HG03025 (cell line): ENCODE measurements at regions not wholly inside any gene's neighbourhood (a gene's known extent, or its start where the extent isn't known, plus 50 kb on each side); places are given as distances from the start of the nearest gene placed in this dataset.
A peak's percentile ranks its signal among the peaks of the same experiment; 100 is the strongest.

Experiments used
- ATAC-seq: cut with Tn5 transposase; IDR thresholded peaks from one replicate; pipeline ENCODE4 v1.9.1; 2021; ENCODE audit warnings: mild to moderate bottlenecking, moderate library complexity; ENCODE audit not compliant: unreplicated experiment, low FRiP score

- ATAC-seq = no peak
Observed at GRCh38 chr18:46338766-46339165, 234.6 kb downstream of the HAUS1 start.

- ATAC-seq = no peak
Observed at GRCh38 chr18:46340716-46341115, 236.5 kb downstream of the HAUS1 start.

- ATAC-seq = no peak
Observed at GRCh38 chr18:46341986-46342525, 237.9 kb downstream of the HAUS1 start.

GRCh38 chr18:46343456-46343855 is 239.3 kb downstream of the HAUS1 start:
- ATAC-seq = no peak

GRCh38 chr18:46343931-46344372 is 239.8 kb downstream of the HAUS1 start:
- peak; percentile 79 for ATAC-seq

- no peak for ATAC-seq
Observed at GRCh38 chr18:46344416-46345180, 240.4 kb downstream of the HAUS1 start.

- ATAC-seq = no peak
Observed at GRCh38 chr18:46345181-46345465, 240.9 kb downstream of the HAUS1 start.

GRCh38 chr18:46346213-46346612 is 242.0 kb downstream of the HAUS1 start:
- ATAC-seq = peak; percentile 55

GRCh38 chr18:46346896-46347630 is 242.9 kb downstream of the HAUS1 start:
- no peak for ATAC-seq

- no peak for ATAC-seq
Observed at GRCh38 chr18:46350598-46351159, 246.5 kb downstream of the HAUS1 start.

GRCh38 chr18:46352520-46353250 is 248.5 kb downstream of the HAUS1 start:
- ATAC-seq = no peak

- ATAC-seq = no peak
Observed at GRCh38 chr18:46353460-46353859, 249.3 kb downstream of the HAUS1 start.

- ATAC-seq = no peak
Observed at GRCh38 chr18:46356278-46357033, 252.3 kb downstream of the HAUS1 start.

GRCh38 chr18:46360102-46360699 is 256.0 kb downstream of the HAUS1 start:
- no peak for ATAC-seq

GRCh38 chr18:46360866-46361265 is 256.7 kb downstream of the HAUS1 start:
- no peak for ATAC-seq

- ATAC-seq = no peak
Observed at GRCh38 chr18:46362533-46362932, 258.3 kb downstream of the HAUS1 start.

GRCh38 chr18:46364048-46364447 is 259.9 kb downstream of the HAUS1 start:
- no peak for ATAC-seq

- no peak for ATAC-seq
Observed at GRCh38 chr18:46366201-46366600, 262.0 kb downstream of the HAUS1 start.

- ATAC-seq = no peak
Observed at GRCh38 chr18:46366751-46367376, 262.7 kb downstream of the HAUS1 start.
